GM13977 (cell line): ENCODE measurements at regions not wholly inside any gene's neighbourhood (a gene's known extent, or its start where the extent isn't known, plus 50 kb on each side); places are given as distances from the start of the nearest gene placed in this dataset.

Source experiments
- DNase-seq: peaks from one replicate; pipeline ENCODE4 v3.0.0; 2012; ENCODE audit warnings: low spot score
- in situ Hi-C: fragments of 300-500 bp; cut with MboI; formaldehyde crosslinking; loops from one replicate; pipeline ENCODE4 v1.12.0; 2022; ENCODE audit warnings: low sequenced_read_pairs, low pct_unique_long_range_greater_than_20kb, mixed read lengths, inconsistent platforms; ENCODE audit not compliant: unreplicated experiment
- TF ChIP-seq, protein P1 (sequence below): IDR thresholded peaks from 2 replicates; pipeline ENCODE4 v1.5.1; 2012; ENCODE audit warnings: mild to moderate bottlenecking, control low read depth; ENCODE audit not compliant: insufficient read depth; ENCODE audit errors: extremely low read depth, missing control alignments

DNA sequence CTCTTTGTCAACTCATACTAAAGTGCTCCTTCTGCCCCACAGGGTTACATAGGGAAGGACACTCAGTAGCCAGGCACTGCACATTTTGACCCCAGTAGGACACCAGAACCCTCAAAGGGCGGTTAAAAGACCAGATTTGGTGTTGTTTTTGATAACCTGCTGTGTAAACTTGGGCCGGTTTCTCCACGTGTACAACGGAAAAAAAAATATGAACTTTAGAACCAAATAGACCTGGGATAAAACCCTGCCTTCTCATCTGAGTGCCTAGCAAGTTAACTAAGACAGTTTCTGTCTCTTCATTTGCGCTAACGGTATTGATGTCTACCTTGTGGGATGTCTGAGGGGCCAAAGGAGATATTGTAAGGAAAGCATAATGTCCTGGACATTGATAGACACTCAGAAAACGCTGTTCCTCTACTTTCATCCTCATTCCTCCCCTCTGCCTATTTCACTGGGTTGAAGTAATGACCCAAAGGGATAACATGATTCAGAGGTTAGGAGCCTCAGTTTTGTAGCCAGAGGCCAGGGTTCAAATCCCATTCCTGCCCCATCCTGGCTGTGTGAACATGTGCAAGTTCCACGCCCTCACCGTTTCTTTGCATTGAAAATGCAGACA lies 155.9 kb upstream of the LPP start:
- TF ChIP-seq, protein P1, sequence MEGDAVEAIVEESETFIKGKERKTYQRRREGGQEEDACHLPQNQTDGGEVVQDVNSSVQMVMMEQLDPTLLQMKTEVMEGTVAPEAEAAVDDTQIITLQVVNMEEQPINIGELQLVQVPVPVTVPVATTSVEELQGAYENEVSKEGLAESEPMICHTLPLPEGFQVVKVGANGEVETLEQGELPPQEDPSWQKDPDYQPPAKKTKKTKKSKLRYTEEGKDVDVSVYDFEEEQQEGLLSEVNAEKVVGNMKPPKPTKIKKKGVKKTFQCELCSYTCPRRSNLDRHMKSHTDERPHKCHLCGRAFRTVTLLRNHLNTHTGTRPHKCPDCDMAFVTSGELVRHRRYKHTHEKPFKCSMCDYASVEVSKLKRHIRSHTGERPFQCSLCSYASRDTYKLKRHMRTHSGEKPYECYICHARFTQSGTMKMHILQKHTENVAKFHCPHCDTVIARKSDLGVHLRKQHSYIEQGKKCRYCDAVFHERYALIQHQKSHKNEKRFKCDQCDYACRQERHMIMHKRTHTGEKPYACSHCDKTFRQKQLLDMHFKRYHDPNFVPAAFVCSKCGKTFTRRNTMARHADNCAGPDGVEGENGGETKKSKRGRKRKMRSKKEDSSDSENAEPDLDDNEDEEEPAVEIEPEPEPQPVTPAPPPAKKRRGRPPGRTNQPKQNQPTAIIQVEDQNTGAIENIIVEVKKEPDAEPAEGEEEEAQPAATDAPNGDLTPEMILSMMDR, result no peak
- no peak for DNase-seq
- in situ Hi-C loops, result no loop called here

DNA sequence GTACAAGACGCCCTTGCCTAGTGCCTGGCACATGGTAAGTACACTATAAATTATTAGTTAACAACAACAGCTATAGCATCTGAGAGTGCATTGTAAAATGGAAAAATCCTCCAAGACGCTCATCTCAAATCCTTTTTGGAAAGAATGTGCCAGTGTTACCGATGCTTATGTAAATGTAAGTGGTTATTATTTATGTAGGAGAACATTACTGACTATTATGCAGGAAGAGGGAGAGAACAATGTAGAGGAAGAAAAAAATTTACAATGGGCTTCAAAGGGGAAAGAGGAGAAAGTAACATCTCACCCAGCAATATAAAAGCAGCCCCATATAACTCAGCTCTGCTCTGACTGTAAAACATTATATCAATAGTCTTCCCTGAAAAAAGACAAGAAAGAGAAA lies 155.3 kb upstream of the LPP start:
- in situ Hi-C loops, result no loop called here
- no peak for DNase-seq
- TF ChIP-seq, protein P1, result no peak

DNA sequence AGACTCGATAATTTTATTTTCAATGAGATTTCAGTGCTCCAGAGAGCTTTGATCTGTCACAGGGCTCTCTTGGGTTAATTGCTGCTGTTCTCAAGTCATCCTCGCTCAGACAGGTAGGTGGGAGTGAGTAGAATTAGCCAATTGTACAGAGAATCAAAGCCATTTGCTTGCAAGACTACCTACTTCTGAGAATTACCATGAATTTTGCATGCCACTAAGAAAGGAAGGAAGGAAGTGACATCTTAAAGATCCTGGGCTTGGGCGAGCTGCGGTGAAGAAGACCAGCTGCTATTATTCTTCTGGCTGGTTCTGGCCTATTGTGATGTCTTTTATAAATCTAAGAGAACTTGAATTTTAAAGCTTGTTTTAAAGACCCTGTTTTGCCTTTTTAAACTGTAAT lies 154.1 kb upstream of the LPP start:
- TF ChIP-seq, protein P1, result no peak
- in situ Hi-C loops, result no loop called here
- no peak for DNase-seq

DNA sequence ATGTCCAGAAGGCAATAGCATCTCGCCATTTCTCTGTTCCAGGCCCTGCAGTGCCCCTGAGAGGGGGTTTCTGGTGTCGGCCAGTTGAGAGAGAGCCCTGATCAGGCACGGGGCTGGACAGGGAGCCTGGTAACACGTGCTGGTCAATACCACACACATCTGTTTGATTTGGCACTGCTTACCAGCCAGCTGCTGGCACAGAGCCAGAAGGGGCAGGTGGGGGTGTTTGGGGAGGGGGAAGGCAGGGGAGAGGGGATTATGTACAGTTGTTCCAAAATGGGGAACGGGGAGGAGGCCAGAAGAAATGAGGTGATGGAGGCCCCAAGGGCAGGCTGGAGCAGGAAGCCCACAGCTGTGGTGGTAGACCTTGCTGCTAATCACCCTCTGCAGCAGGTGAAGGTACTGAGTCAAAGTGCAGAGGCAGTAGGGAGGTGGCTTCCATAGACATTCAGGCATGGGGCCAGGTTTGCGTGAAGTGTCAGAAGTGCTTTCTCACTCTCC lies 153.5 kb upstream of the LPP start:
- no peak for DNase-seq
- in situ Hi-C loops, result no loop called here
- TF ChIP-seq, protein P1, result no peak

DNA sequence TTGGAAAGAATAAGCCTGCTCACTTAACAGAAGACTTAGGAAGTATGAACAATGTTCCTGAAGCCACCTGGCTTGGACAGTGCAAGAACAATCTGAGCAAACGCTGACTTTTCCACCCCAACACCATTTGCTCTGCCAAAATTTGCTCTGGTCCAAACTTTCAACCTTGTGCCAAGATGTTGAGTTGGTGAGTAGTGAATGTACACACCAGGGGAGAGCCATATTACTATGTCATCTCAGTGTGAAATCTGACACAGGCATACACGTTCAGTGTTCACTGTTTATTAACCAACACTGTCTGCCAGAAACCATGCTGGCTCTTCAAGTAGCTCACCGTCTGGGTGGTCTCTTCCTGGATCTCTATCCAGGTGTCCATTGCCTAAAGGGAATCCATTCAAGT lies 152.9 kb upstream of the LPP start:
- TF ChIP-seq, protein P1, result no peak
- in situ Hi-C loops, result no loop called here
- DNase-seq, result no peak

DNA sequence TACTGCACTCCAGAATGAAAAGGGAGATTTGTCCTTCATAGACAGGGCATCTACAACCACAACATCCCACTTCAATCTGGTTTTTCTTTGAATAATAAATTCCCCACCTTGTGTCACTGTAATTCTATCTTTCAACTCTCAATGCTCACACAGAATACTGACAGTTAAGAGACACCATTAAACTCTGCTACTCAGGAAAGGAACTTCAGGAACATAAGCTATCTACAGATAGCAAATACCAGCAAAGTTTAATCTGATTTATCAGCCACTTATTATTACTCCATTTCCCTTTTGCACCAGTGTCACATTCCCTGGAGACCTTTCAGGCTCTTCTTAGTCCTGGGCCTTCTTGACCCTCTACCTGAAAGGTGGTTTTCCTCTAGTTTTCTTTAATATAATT lies 152.0 kb upstream of the LPP start:
- TF ChIP-seq, protein P1, result no peak
- in situ Hi-C loops, result no loop called here
- no peak for DNase-seq
